ENCODE measurements at regions not wholly inside any gene's neighbourhood (a gene's known extent, or its start where the extent isn't known, plus 50 kb on each side); places are given as distances from the start of the nearest gene placed in this dataset.

DNA sequence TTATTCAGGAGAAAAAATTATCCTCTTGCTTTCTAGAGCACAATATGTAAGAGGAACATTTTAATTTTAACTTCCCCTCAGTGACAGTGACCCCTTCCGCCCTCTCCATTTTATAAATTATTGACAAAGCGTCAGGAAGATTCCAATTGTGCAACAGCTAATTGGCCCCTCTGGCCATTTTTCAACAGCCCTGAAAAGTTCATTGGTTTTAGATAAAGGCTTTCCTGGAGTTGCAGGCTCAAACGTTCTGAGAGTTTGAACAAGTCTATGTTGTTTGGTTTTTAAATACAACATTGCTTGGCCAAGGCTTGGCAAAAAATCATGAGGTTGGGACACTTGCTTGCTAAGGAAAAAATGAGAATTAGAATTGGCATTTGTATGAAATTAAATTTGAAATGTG, 422.2 kb upstream of the ANKRD30A start (continued):
- TF ChIP-seq MXI1 (IDR thresholded peaks at IDR 0.05; ENCODE audit: low read depth, low read length): no peak
- TF ChIP-seq E4F1 (IDR thresholded peaks at IDR 0.05; ENCODE audit: borderline replicate concordance, partially characterized antibody): no peak
- TF ChIP-seq ZNF592 (IDR thresholded peaks at IDR 0.05): no peak
- TF ChIP-seq, protein P1, sequence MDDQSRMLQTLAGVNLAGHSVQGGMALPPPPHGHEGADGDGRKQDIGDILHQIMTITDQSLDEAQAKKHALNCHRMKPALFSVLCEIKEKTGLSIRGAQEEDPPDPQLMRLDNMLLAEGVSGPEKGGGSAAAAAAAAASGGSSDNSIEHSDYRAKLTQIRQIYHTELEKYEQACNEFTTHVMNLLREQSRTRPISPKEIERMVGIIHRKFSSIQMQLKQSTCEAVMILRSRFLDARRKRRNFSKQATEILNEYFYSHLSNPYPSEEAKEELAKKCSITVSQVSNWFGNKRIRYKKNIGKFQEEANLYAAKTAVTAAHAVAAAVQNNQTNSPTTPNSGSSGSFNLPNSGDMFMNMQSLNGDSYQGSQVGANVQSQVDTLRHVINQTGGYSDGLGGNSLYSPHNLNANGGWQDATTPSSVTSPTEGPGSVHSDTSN (IDR thresholded peaks at IDR 0.05; ENCODE audit: insufficient replicate concordance, low read depth, low read length): no peak

- Histone ChIP-seq H3K9ac (ENCODE audit: control insufficient read depth, insufficient read depth, low read length) (no peak overlapping the region), H3K79me2 (ENCODE audit: control insufficient read depth, insufficient read depth, low read length) (no peaks in the 10 kb centered on the region), H3K36me3 (ENCODE audit: control insufficient read depth in 2 of 2, insufficient read depth in 2 of 2, low read length in 1 of 2) (no peaks in the 10 kb centered on the region), H3K4me3 (no peak overlapping the region), H2AFZ (ENCODE audit: control insufficient read depth, low read depth, low read length) (no peak overlapping the region), H3K27ac (ENCODE audit: control insufficient read depth, insufficient read depth) (no peak overlapping the region), H3K9me3 (replicated peaks; ENCODE audit: control insufficient read depth, insufficient read depth, low read length) (no peaks in the 10 kb centered on the region), H3K27me3 (replicated peaks in 1 of 2; ENCODE audit: control insufficient read depth in 2 of 2, insufficient read depth in 2 of 2, low read length in 1 of 2) (no peaks in the 10 kb centered on the region), H3K4me2 (ENCODE audit: control insufficient read depth, insufficient read depth) (no peak overlapping the region), H3K4me1 (ENCODE audit: control insufficient read depth, insufficient read depth, low read length) (no peaks in the 10 kb centered on the region), H4K20me1 (ENCODE audit: control insufficient read depth, insufficient read depth) (no peaks in the 10 kb centered on the region)
- intact Hi-C loops (cut with micrococcal nuclease; ENCODE audit: unreplicated experiment): no loop called here
- no TSS peak for BruUV-seq (replicated peaks)
- CTCF ChIA-PET: no interaction called here
- DNase-seq (ENCODE audit: low read depth, low spot score) (no peak), FAIRE-seq (no peak), ATAC-seq (no peak)
- RAD21 ChIA-PET (ENCODE audit: unreplicated experiment): no interaction called here
- in situ Hi-C loops (cut with MboI): no loop called here
- TF ChIP-seq HDAC6 (IDR thresholded peaks at IDR 0.05; ENCODE audit: unreplicated experiment): no peak
- TF ChIP-seq IKZF1 (conservative IDR thresholded peaks at IDR 0.05): no peak
- TF ChIP-seq, protein P2, sequence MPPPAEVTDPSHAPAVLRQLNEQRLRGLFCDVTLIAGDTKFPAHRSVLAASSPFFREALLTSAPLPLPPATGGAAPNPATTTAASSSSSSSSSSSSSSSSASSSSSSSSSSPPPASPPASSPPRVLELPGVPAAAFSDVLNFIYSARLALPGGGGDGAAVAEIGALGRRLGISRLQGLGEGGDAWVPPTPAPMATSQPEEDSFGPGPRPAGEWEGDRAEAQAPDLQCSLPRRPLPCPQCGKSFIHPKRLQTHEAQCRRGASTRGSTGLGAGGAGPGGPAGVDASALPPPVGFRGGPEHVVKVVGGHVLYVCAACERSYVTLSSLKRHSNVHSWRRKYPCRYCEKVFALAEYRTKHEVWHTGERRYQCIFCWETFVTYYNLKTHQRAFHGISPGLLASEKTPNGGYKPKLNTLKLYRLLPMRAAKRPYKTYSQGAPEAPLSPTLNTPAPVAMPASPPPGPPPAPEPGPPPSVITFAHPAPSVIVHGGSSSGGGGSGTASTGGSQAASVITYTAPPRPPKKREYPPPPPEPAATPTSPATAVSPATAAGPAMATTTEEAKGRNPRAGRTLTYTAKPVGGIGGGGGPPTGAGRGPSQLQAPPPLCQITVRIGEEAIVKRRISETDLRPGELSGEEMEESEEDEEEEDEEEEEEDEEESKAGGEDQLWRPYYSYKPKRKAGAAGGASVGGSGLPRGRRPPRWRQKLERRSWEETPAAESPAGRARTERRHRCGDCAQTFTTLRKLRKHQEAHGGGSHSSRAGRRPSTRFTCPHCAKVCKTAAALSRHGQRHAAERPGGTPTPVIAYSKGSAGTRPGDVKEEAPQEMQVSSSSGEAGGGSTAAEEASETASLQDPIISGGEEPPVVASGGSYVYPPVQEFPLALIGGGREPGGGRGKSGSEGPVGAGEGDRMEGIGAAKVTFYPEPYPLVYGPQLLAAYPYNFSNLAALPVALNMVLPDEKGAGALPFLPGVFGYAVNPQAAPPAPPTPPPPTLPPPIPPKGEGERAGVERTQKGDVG (CRISPR knock-in tag; IDR thresholded peaks at IDR 0.05): no peak
- TF ChIP-seq CREB1 (IDR thresholded peaks at IDR 0.05; ENCODE audit: low read depth): no peak
- no peak for TF ChIP-seq SMAD5 (IDR thresholded peaks at IDR 0.05; ENCODE audit: low read depth)
- no peak for TF ChIP-seq TAF1 (IDR thresholded peaks at IDR 0.05; ENCODE audit: borderline replicate concordance, low read depth, low read length)
- TF ChIP-seq RB1 (IDR thresholded peaks at IDR 0.05; ENCODE audit: borderline replicate concordance): no peak
- SMC1A ChIA-PET (ENCODE audit: uncharacterized antibody, unreplicated experiment): no interaction called here
- 0% methylated on average over 1 of the region's 1 CpG for WGBS (ENCODE audit: insufficient coverage, insufficient replicate concordance, low lambda C conversion rate, missing lambda C conversion rate)
- POLR2A ChIA-PET: no interaction called here
Measured at GRCh38 chr10:36700123-36700522, 425.3 kb upstream of the ANKRD30A start.
